HG02759 (cell line): ENCODE measurements at regions not wholly inside any gene's neighbourhood (a gene's known extent, or its start where the extent isn't known, plus 50 kb on each side); places are given as distances from the start of the nearest gene placed in this dataset.

ENCODE experiments used
- ATAC-seq: cut with Tn5 transposase; IDR thresholded peaks from one replicate; pipeline ENCODE4 v1.9.1; 2021; ENCODE audit warnings: mild to moderate bottlenecking, moderate library complexity; ENCODE audit not compliant: unreplicated experiment

- ATAC-seq = no peak
These were observed 847.6 kb upstream of the CELF4 start for GRCh38 chr18:38413193-38413592.

- no peak for ATAC-seq
These were observed 841.0 kb upstream of the CELF4 start for GRCh38 chr18:38406607-38407006.

- ATAC-seq = no peak
These were observed 836.9 kb upstream of the CELF4 start for GRCh38 chr18:38402509-38402908.

GRCh38 chr18:38397094-38397493 is 831.5 kb upstream of the CELF4 start:
- ATAC-seq = no peak

GRCh38 chr18:38386146-38386545 is 820.5 kb upstream of the CELF4 start:
- ATAC-seq = no peak

- no peak for ATAC-seq
These were observed 804.4 kb upstream of the CELF4 start for GRCh38 chr18:38369772-38370690.

GRCh38 chr18:38368886-38369285 is 803.3 kb upstream of the CELF4 start:
- ATAC-seq = no peak

GRCh38 chr18:38368246-38368645 is 802.6 kb upstream of the CELF4 start:
- ATAC-seq = no peak

GRCh38 chr18:38367473-38367872 is 801.9 kb upstream of the CELF4 start:
- ATAC-seq = no peak

- no peak for ATAC-seq
These were observed 796.7 kb upstream of the CELF4 start for GRCh38 chr18:38362286-38362792.

- no peak for ATAC-seq
These were observed 793.4 kb upstream of the CELF4 start for GRCh38 chr18:38358805-38359657.

GRCh38 chr18:38353149-38353548 is 787.6 kb upstream of the CELF4 start:
- ATAC-seq = no peak

- ATAC-seq = no peak
These were observed 784.5 kb upstream of the CELF4 start for GRCh38 chr18:38350141-38350540.

GRCh38 chr18:38330573-38330972 is 765.0 kb upstream of the CELF4 start:
- no peak for ATAC-seq

- no peak for ATAC-seq
These were observed 763.5 kb upstream of the CELF4 start for GRCh38 chr18:38329145-38329544.

- no peak for ATAC-seq
These were observed 756.6 kb upstream of the CELF4 start for GRCh38 chr18:38322206-38322605.

- no peak for ATAC-seq
These were observed 755.7 kb upstream of the CELF4 start for GRCh38 chr18:38321262-38321661.

- ATAC-seq = no peak
These were observed 752.8 kb upstream of the CELF4 start for GRCh38 chr18:38318416-38318815.

- no peak for ATAC-seq
These were observed 748.2 kb upstream of the CELF4 start for GRCh38 chr18:38313831-38314230.

- no peak for ATAC-seq
These were observed 746.9 kb upstream of the CELF4 start for GRCh38 chr18:38312532-38312931.

- ATAC-seq = no peak
These were observed 745.3 kb upstream of the CELF4 start for GRCh38 chr18:38310936-38311335.

- no peak for ATAC-seq
These were observed 742.3 kb upstream of the CELF4 start for GRCh38 chr18:38307914-38308313.
